ENCODE measurements at regions not wholly inside any gene's neighbourhood (a gene's known extent, or its start where the extent isn't known, plus 50 kb on each side); places are given as distances from the start of the nearest gene placed in this dataset.

DNA sequence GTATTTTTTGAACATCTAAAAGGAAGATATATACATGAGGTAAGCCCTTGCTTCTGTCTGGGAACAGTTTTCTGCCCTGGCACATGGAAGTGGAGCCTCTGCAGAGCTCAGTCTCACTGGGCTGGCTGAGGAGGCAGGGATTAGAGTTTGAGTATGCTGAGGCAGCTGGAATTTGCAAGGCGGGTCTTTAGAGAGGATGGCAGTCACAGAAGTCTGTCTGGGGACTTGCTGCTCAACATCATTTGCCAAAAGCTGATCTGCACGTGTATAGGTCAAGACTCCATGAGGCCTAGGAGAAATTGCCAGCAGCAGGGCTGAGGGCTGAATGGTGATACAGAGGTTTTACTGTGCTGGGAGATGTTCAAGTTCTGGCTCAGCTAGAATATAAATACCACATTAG is 163.6 kb upstream of the ANK2 start:
- TF ChIP-seq, protein P1, sequence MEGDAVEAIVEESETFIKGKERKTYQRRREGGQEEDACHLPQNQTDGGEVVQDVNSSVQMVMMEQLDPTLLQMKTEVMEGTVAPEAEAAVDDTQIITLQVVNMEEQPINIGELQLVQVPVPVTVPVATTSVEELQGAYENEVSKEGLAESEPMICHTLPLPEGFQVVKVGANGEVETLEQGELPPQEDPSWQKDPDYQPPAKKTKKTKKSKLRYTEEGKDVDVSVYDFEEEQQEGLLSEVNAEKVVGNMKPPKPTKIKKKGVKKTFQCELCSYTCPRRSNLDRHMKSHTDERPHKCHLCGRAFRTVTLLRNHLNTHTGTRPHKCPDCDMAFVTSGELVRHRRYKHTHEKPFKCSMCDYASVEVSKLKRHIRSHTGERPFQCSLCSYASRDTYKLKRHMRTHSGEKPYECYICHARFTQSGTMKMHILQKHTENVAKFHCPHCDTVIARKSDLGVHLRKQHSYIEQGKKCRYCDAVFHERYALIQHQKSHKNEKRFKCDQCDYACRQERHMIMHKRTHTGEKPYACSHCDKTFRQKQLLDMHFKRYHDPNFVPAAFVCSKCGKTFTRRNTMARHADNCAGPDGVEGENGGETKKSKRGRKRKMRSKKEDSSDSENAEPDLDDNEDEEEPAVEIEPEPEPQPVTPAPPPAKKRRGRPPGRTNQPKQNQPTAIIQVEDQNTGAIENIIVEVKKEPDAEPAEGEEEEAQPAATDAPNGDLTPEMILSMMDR (conservative IDR thresholded peaks at IDR 0.05; ENCODE audit: low read depth, low read length) = no peak
- TF ChIP-seq MAZ (IDR thresholded peaks at IDR 0.05; ENCODE audit: borderline replicate concordance, low read depth, low read length) = no peak
- TF ChIP-seq POLR2A (IDR thresholded peaks at IDR 0.05; ENCODE audit: low read depth, low read length) = no peak
- no peak for TF ChIP-seq FOS (IDR thresholded peaks at IDR 0.05; ENCODE audit: low read depth, low read length)
- no peak for TF ChIP-seq SMC3 (IDR thresholded peaks at IDR 0.05; ENCODE audit: low read depth, low read length)
- no peak for TF ChIP-seq MAFK (IDR thresholded peaks at IDR 0.05; ENCODE audit: low read depth, low read length)
- TF ChIP-seq CEBPB (IDR thresholded peaks at IDR 0.05; ENCODE audit: low read depth, low read length) = no peak
- no peak for TF ChIP-seq RCOR1 (IDR thresholded peaks at IDR 0.05; ENCODE audit: insufficient replicate concordance, low read length)
- TF ChIP-seq NFE2L2 (IDR thresholded peaks at IDR 0.05; ENCODE audit: low read depth, low read length) = no peak
- no peak for TF ChIP-seq MXI1 (IDR thresholded peaks at IDR 0.05; ENCODE audit: borderline replicate concordance, low read depth, low read length)
- no peak for TF ChIP-seq RAD21 (IDR thresholded peaks at IDR 0.05; ENCODE audit: low read length)
- TF ChIP-seq BHLHE40 (IDR thresholded peaks at IDR 0.05; ENCODE audit: low read depth, low read length) = no peak
- TF ChIP-seq, protein P2, sequence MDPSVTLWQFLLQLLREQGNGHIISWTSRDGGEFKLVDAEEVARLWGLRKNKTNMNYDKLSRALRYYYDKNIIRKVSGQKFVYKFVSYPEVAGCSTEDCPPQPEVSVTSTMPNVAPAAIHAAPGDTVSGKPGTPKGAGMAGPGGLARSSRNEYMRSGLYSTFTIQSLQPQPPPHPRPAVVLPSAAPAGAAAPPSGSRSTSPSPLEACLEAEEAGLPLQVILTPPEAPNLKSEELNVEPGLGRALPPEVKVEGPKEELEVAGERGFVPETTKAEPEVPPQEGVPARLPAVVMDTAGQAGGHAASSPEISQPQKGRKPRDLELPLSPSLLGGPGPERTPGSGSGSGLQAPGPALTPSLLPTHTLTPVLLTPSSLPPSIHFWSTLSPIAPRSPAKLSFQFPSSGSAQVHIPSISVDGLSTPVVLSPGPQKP (IDR thresholded peaks at IDR 0.05; ENCODE audit: borderline replicate concordance, low read depth, low read length) = no peak
- TF ChIP-seq CHD1 (IDR thresholded peaks at IDR 0.05; ENCODE audit: low read depth, low read length) = no peak

Data from IMR-90 (cell line).